ENCODE measurements at regions not wholly inside any gene's neighbourhood (a gene's known extent, or its start where the extent isn't known, plus 50 kb on each side); places are given as distances from the start of the nearest gene placed in this dataset.

- no peak for ATAC-seq
- Histone ChIP-seq H3K27ac (no peak overlapping the region), H3K4me1 (no peaks in the 10 kb centered on the region), H3K9me3 (no peaks in the 10 kb centered on the region), H3K36me3 (no peaks in the 10 kb centered on the region), H3K27me3 (no peaks in the 10 kb centered on the region), H3K4me3 (no peak overlapping the region)
- WGBS (ENCODE audit: insufficient coverage, low coverage, low lambda C conversion rate, missing lambda C conversion rate) = 0% methylated on average over 2 of the region's 3 CpGs
- no peak for DNase-seq
- no peak for TF ChIP-seq POLR2A (IDR thresholded peaks at IDR 0.05)
- TF ChIP-seq, protein P1, sequence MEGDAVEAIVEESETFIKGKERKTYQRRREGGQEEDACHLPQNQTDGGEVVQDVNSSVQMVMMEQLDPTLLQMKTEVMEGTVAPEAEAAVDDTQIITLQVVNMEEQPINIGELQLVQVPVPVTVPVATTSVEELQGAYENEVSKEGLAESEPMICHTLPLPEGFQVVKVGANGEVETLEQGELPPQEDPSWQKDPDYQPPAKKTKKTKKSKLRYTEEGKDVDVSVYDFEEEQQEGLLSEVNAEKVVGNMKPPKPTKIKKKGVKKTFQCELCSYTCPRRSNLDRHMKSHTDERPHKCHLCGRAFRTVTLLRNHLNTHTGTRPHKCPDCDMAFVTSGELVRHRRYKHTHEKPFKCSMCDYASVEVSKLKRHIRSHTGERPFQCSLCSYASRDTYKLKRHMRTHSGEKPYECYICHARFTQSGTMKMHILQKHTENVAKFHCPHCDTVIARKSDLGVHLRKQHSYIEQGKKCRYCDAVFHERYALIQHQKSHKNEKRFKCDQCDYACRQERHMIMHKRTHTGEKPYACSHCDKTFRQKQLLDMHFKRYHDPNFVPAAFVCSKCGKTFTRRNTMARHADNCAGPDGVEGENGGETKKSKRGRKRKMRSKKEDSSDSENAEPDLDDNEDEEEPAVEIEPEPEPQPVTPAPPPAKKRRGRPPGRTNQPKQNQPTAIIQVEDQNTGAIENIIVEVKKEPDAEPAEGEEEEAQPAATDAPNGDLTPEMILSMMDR (IDR thresholded peaks at IDR 0.05) = no peak
- intact Hi-C loops (cut with DNase I) = no loop called here
These were observed 295.5 kb downstream of the IRX1 start for GRCh38 chr5:3891113-3891512.

GRCh38 chr5:3893527-3893926 lies 297.9 kb downstream of the IRX1 start:
- H3K4me1 ChIP-seq = no peaks in the 10 kb centered on the region
- TF ChIP-seq, protein P1 (IDR thresholded peaks at IDR 0.05) = no peak
- TF ChIP-seq POLR2A (IDR thresholded peaks at IDR 0.05) = no peak
- no peak overlapping the region for H3K4me3 ChIP-seq
- DNase-seq (no peak), ATAC-seq (no peak)
- no peaks in the 10 kb centered on the region for H3K36me3 ChIP-seq
- H3K27me3 ChIP-seq = no peaks in the 10 kb centered on the region
- no peak overlapping the region for H3K27ac ChIP-seq
- intact Hi-C loops (cut with DNase I) = no loop called here
- H3K9me3 ChIP-seq = no peaks in the 10 kb centered on the region

DNA sequence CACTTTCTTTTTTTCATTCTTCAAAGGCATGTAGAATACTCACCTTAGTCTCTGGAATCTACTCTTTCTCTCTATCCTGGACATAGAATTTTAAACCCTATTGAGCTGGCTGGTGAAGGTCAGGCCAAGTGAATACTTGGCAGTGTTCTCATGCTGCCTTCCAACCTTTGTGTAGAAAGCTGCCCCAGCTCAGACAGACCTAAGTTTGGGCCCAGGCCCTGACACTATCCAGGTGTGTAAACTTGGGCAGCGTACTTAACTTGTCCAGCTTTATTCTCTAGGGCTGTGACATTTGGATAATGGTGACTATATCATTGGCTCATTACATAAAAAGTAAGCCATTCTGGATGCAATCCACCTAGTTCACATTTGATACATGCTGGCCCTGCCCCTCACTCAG lies 298.3 kb downstream of the IRX1 start:
- no peak for TF ChIP-seq POLR2A (IDR thresholded peaks at IDR 0.05)
- TF ChIP-seq, protein P1 (IDR thresholded peaks at IDR 0.05) = no peak
- Histone ChIP-seq H3K27me3 (no peaks in the 10 kb centered on the region), H3K4me3 (no peak overlapping the region), H3K9me3 (no peaks in the 10 kb centered on the region), H3K36me3 (no peaks in the 10 kb centered on the region), H3K4me1 (no peaks in the 10 kb centered on the region), H3K27ac (no peak overlapping the region)
- ATAC-seq = no peak
- intact Hi-C loops (cut with DNase I) = no loop called here
- no peak for DNase-seq
- WGBS (ENCODE audit: insufficient coverage, low coverage, low lambda C conversion rate, missing lambda C conversion rate) = 20% methylated on average over 1 of the region's 1 CpG

DNA sequence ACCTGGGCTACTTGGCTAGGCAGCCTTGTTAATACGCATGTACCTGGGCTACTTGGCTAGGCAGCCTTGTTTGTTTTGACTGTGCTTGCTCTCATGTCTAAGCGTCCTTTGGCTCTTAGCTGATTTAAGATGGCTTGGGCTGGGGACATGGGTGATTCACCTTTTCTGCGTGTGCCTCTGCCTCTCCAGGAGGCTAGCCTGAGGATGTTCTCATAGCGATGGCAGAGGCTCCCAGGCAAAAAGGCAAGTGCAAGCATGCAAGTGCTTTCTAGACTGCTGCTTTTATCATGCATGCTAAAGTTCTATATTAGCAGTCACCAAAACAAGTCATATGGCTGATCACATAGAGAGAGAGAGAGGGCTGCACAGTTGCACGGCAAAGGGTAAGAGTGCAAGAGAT lies 300.5 kb downstream of the IRX1 start:
- no peaks in the 10 kb centered on the region for H3K27me3 ChIP-seq
- WGBS (ENCODE audit: insufficient coverage, low coverage, low lambda C conversion rate, missing lambda C conversion rate) = 44% methylated on average over 5 of the region's 5 CpGs
- H3K36me3 ChIP-seq = no peaks in the 10 kb centered on the region
- no peak for TF ChIP-seq POLR2A (IDR thresholded peaks at IDR 0.05)
- TF ChIP-seq, protein P1 (IDR thresholded peaks at IDR 0.05) = no peak
- ATAC-seq (no peak), DNase-seq (no peak)
- no peaks in the 10 kb centered on the region for H3K9me3 ChIP-seq
- H3K4me1 ChIP-seq = no peaks in the 10 kb centered on the region
- H3K27ac ChIP-seq = no peak overlapping the region
- intact Hi-C loops (cut with DNase I) = no loop called here
- H3K4me3 ChIP-seq = no peak overlapping the region

DNA sequence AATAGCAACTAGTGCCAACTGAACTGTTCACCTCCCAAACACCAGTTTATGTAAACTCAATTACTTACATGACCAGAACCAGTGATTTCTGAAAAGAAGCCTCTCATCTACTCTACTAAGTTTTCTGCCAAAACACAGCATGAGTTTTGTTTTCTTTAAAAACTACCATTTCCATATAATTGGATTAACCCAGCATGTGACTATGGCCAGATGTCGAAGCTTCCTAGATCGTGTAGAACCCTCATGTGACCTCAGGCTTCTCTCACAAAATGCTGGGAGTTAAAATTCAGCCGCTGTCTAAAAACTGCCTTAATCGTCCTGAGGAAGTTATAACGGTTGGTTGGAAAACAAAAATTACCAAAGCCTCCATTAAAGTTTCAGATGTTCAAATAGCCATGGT lies 303.5 kb downstream of the IRX1 start:
- H3K9me3 ChIP-seq = no peaks in the 10 kb centered on the region
- DNase-seq = no peak
- no peak for TF ChIP-seq POLR2A (IDR thresholded peaks at IDR 0.05)
- TF ChIP-seq, protein P1 (IDR thresholded peaks at IDR 0.05) = no peak
- H3K4me3 ChIP-seq = no peak overlapping the region
- H3K36me3 ChIP-seq = no peaks in the 10 kb centered on the region
- H3K27ac ChIP-seq = no peak overlapping the region
- intact Hi-C loops (cut with DNase I) = no loop called here
- WGBS (ENCODE audit: insufficient coverage, low coverage, low lambda C conversion rate, missing lambda C conversion rate) = 49% methylated on average over 5 of the region's 5 CpGs
- no peaks in the 10 kb centered on the region for H3K4me1 ChIP-seq
- no peak for ATAC-seq
- no peaks in the 10 kb centered on the region for H3K27me3 ChIP-seq
